Hematopoietic multipotent progenitor cell (in vitro differentiated cells): ENCODE measurements at regions not wholly inside any gene's neighbourhood (a gene's known extent, or its start where the extent isn't known, plus 50 kb on each side); places are given as distances from the start of the nearest gene placed in this dataset.
A peak's percentile ranks its signal among the peaks of the same experiment; 100 is the strongest.

Source experiments
- DNase-seq, 3 donors: peaks; one replicate each; pipeline ENCODE4 v3.0.0-alpha.2; 2011 to 2015; ENCODE audit warnings: low read depth in 2 of 3, low spot score in 2 of 3

GRCh38 chrX:39736216-39737211 is 361.2 kb downstream of the BCOR start:
- DNase-seq = no peak

- no peak for DNase-seq
These were observed 358.2 kb downstream of the BCOR start for GRCh38 chrX:39739585-39739984.

GRCh38 chrX:39740078-39740477 is 357.7 kb downstream of the BCOR start:
- DNase-seq = no peak

- DNase-seq = no peak
These were observed 355.9 kb downstream of the BCOR start for GRCh38 chrX:39741904-39742303.

GRCh38 chrX:39745818-39746217 is 351.9 kb downstream of the BCOR start:
- no peak for DNase-seq

- no peak for DNase-seq
These were observed 348.6 kb downstream of the BCOR start for GRCh38 chrX:39749135-39749534.

- DNase-seq = no peak
These were observed 348.0 kb downstream of the BCOR start for GRCh38 chrX:39749728-39750127.

GRCh38 chrX:39750256-39750790 is 347.4 kb downstream of the BCOR start:
- DNase-seq = no peak

GRCh38 chrX:39750848-39751247 is 346.9 kb downstream of the BCOR start:
- peak in 2 of 3 donors; percentile 18 to 50 for DNase-seq

- no peak for DNase-seq
These were observed 344.9 kb downstream of the BCOR start for GRCh38 chrX:39752815-39753214.

GRCh38 chrX:39753293-39753996 is 344.3 kb downstream of the BCOR start:
- DNase-seq = peak in 1 of 3 donors; percentile 26

GRCh38 chrX:39755143-39756032 is 342.4 kb downstream of the BCOR start:
- DNase-seq = no peak

GRCh38 chrX:39756086-39756883 is 341.5 kb downstream of the BCOR start:
- no peak for DNase-seq

- DNase-seq = no peak
These were observed 339.8 kb downstream of the BCOR start for GRCh38 chrX:39757971-39758370.

GRCh38 chrX:39758791-39759525 is 338.8 kb downstream of the BCOR start:
- DNase-seq = no peak

- no peak for DNase-seq
These were observed 338.1 kb downstream of the BCOR start for GRCh38 chrX:39759526-39760224.

- DNase-seq = no peak
These were observed 336.8 kb downstream of the BCOR start for GRCh38 chrX:39760930-39761329.

GRCh38 chrX:39762266-39762841 is 335.4 kb downstream of the BCOR start:
- DNase-seq = no peak
